ENCODE measurements at regions not wholly inside any gene's neighbourhood (a gene's known extent, or its start where the extent isn't known, plus 50 kb on each side); places are given as distances from the start of the nearest gene placed in this dataset.

DNA sequence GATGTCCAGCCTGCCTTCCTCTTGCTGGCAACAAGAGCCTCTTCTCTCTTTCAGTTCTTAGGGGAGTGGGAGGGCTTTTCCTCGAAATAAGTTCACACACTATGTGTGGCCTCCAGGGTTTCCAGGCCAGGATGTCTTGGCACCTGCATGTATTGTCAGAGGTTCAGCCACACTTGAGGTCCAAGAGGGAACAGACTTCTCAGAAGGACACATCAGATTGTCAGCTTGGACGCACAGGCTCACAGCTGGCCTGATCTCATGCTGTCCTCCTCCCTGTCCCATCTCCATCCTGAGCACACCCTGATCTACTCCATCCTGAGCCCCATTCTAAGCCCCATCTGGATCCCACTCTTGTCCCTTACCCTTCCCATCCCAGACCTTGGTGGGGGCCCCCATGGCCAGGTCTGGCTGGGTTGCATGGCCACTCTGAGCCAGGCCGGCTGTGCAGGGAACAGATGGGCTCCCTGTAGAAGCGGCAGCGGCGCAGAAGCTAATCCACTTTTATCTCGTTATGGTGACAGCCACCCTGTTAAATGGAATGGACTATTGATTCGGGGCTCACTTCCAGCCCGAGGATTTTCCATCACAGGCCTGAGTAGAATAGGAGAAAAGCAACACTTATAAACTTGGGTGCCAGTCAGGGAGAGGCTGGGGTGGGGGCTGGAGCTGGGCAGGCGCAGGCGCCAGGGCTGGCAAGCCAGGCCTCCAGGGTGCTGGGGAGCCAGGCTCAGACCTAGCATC lies 85.1 kb upstream of the CSF3R start:
- no peak; the same call in 2 of the 3 replicates for ATAC-seq
- TF ChIP-seq ESRRG (CRISPR knock-in tag; IDR thresholded peaks at IDR 0.05), result no peak
- TF ChIP-seq, protein P1, sequence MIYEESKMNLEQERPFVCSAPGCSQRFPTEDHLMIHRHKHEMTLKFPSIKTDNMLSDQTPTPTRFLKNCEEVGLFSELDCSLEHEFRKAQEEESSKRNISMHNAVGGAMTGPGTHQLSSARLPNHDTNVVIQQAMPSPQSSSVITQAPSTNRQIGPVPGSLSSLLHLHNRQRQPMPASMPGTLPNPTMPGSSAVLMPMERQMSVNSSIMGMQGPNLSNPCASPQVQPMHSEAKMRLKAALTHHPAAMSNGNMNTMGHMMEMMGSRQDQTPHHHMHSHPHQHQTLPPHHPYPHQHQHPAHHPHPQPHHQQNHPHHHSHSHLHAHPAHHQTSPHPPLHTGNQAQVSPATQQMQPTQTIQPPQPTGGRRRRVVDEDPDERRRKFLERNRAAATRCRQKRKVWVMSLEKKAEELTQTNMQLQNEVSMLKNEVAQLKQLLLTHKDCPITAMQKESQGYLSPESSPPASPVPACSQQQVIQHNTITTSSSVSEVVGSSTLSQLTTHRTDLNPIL (CRISPR knock-in tag; IDR thresholded peaks at IDR 0.05; ENCODE audit: low read depth), result no peak
- TF ChIP-seq PATZ1 (CRISPR knock-in tag; IDR thresholded peaks at IDR 0.05; ENCODE audit: borderline replicate concordance), result no peak
- TF ChIP-seq ISL1 (CRISPR knock-in tag; IDR thresholded peaks at IDR 0.05), result no peak
- TF ChIP-seq PPARA (CRISPR knock-in tag; IDR thresholded peaks at IDR 0.05; ENCODE audit: borderline replicate concordance), result no peak
- no peak for TF ChIP-seq SNAI2 (CRISPR knock-in tag; IDR thresholded peaks at IDR 0.05)
- TF ChIP-seq TCF4 (CRISPR knock-in tag; IDR thresholded peaks at IDR 0.05; ENCODE audit: borderline replicate concordance), result no peak
- TF ChIP-seq ZNF8 (CRISPR knock-in tag; IDR thresholded peaks at IDR 0.05), result no peak
- no peak for TF ChIP-seq CSRNP3 (CRISPR knock-in tag; IDR thresholded peaks at IDR 0.05)
- TF ChIP-seq CSDC2 (CRISPR knock-in tag; IDR thresholded peaks at IDR 0.05), result no peak

- TF ChIP-seq PATZ1 (CRISPR knock-in tag; IDR thresholded peaks at IDR 0.05; ENCODE audit: borderline replicate concordance) (no peak), ZNF8 (CRISPR knock-in tag; IDR thresholded peaks at IDR 0.05) (no peak), GLIS3 (CRISPR knock-in tag; IDR thresholded peaks at IDR 0.05) (no peak), ZNF70 (CRISPR knock-in tag; IDR thresholded peaks at IDR 0.05) (no peak), ZNF565 (CRISPR knock-in tag; conservative IDR thresholded peaks at IDR 0.05; ENCODE audit: low read depth) (no peak), ZFP3 (CRISPR knock-in tag; IDR thresholded peaks at IDR 0.05) (no peak), ESRRG (CRISPR knock-in tag; IDR thresholded peaks at IDR 0.05) (no peak), TOX (CRISPR knock-in tag; IDR thresholded peaks at IDR 0.05; ENCODE audit: borderline replicate concordance) (no peak), ZFP30 (CRISPR knock-in tag; IDR thresholded peaks at IDR 0.05) (no peak), ZC3H10 (CRISPR knock-in tag; IDR thresholded peaks at IDR 0.05) (no peak), TCF4 (CRISPR knock-in tag; IDR thresholded peaks at IDR 0.05; ENCODE audit: borderline replicate concordance) (no peak)
- TF ChIP-seq, protein P1 (CRISPR knock-in tag; IDR thresholded peaks at IDR 0.05; ENCODE audit: low read depth), result no peak
- ATAC-seq, result no peak
Observed at GRCh38 chr1:36565576-36566501, 83.1 kb upstream of the CSF3R start.

- TF ChIP-seq ZFP30 (CRISPR knock-in tag; IDR thresholded peaks at IDR 0.05), result no peak
- no peak for TF ChIP-seq ARNTL (CRISPR knock-in tag; IDR thresholded peaks at IDR 0.05; ENCODE audit: borderline replicate concordance, low read depth)
- TF ChIP-seq, protein P2, sequence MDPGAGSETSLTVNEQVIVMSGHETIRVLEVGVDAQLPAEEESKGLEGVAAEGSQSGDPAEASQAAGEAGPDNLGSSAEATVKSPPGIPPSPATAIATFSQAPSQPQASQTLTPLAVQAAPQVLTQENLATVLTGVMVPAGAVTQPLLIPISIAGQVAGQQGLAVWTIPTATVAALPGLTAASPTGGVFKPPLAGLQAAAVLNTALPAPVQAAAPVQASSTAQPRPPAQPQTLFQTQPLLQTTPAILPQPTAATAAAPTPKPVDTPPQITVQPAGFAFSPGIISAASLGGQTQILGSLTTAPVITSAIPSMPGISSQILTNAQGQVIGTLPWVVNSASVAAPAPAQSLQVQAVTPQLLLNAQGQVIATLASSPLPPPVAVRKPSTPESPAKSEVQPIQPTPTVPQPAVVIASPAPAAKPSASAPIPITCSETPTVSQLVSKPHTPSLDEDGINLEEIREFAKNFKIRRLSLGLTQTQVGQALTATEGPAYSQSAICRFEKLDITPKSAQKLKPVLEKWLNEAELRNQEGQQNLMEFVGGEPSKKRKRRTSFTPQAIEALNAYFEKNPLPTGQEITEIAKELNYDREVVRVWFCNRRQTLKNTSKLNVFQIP (CRISPR knock-in tag; IDR thresholded peaks at IDR 0.05; ENCODE audit: borderline replicate concordance, low read depth), result no peak
- TF ChIP-seq TOX (CRISPR knock-in tag; IDR thresholded peaks at IDR 0.05; ENCODE audit: borderline replicate concordance), result no peak
- no peak for TF ChIP-seq RARB (CRISPR knock-in tag; IDR thresholded peaks at IDR 0.05)
- TF ChIP-seq BACH2 (CRISPR knock-in tag; IDR thresholded peaks at IDR 0.05; ENCODE audit: borderline replicate concordance), result no peak
- TF ChIP-seq, protein P1 (CRISPR knock-in tag; IDR thresholded peaks at IDR 0.05; ENCODE audit: low read depth), result no peak
- no peak for TF ChIP-seq TCF4 (CRISPR knock-in tag; IDR thresholded peaks at IDR 0.05; ENCODE audit: borderline replicate concordance)
- no peak for TF ChIP-seq ZFP3 (CRISPR knock-in tag; IDR thresholded peaks at IDR 0.05)
- no peak for TF ChIP-seq ISL1 (CRISPR knock-in tag; IDR thresholded peaks at IDR 0.05)
- no peak for TF ChIP-seq CSRNP3 (CRISPR knock-in tag; IDR thresholded peaks at IDR 0.05)
- TF ChIP-seq ZC3H10 (CRISPR knock-in tag; IDR thresholded peaks at IDR 0.05), result no peak
- no peak for TF ChIP-seq GLIS3 (CRISPR knock-in tag; IDR thresholded peaks at IDR 0.05)
- TF ChIP-seq ESRRG (CRISPR knock-in tag; IDR thresholded peaks at IDR 0.05), result no peak
- ATAC-seq, result no peak
Observed at GRCh38 chr1:36562181-36562685, 79.5 kb upstream of the CSF3R start.
